NCI-H1694 treated with DMSO at 0.1 percent for 48 hours (cell line): ENCODE measurements at regions not wholly inside any gene's neighbourhood (a gene's known extent, or its start where the extent isn't known, plus 50 kb on each side); places are given as distances from the start of the nearest gene placed in this dataset.

Experiments used
- DNase-seq: peaks from one replicate; lab custom pipeline; 2025; lab: John Stamatoyannopoulos, UW

- DNase-seq, result no peak
Measured at GRCh38 chr13:106433066-106433465, 102.4 kb downstream of the EFNB2 start.

- DNase-seq, result no peak
Measured at GRCh38 chr13:106432636-106433035, 102.8 kb downstream of the EFNB2 start.

- DNase-seq, result no peak
Measured at GRCh38 chr13:106426909-106427308, 108.6 kb downstream of the EFNB2 start.

GRCh38 chr13:106425661-106426060 lies 109.8 kb downstream of the EFNB2 start:
- no peak for DNase-seq

- DNase-seq, result no peak
Measured at GRCh38 chr13:106424805-106425204, 110.7 kb downstream of the EFNB2 start.

GRCh38 chr13:106423530-106423929 lies 111.9 kb downstream of the EFNB2 start:
- DNase-seq, result no peak

GRCh38 chr13:106418556-106418955 lies 116.9 kb downstream of the EFNB2 start:
- DNase-seq, result no peak

- DNase-seq, result no peak
Measured at GRCh38 chr13:106417467-106418110, 117.9 kb downstream of the EFNB2 start.

- DNase-seq, result no peak
Measured at GRCh38 chr13:106416645-106417044, 118.8 kb downstream of the EFNB2 start.

GRCh38 chr13:106415971-106416370 lies 119.5 kb downstream of the EFNB2 start:
- no peak for DNase-seq

- no peak for DNase-seq
Measured at GRCh38 chr13:106415442-106415841, 120.0 kb downstream of the EFNB2 start.

- DNase-seq, result no peak
Measured at GRCh38 chr13:106407338-106407737, 128.1 kb downstream of the EFNB2 start.

- no peak for DNase-seq
Measured at GRCh38 chr13:106405731-106406130, 129.7 kb downstream of the EFNB2 start.

GRCh38 chr13:106403280-106403679 lies 132.2 kb downstream of the EFNB2 start:
- no peak for DNase-seq

GRCh38 chr13:106402866-106403265 lies 132.6 kb downstream of the EFNB2 start:
- DNase-seq, result no peak

GRCh38 chr13:106401081-106401480 lies 134.4 kb downstream of the EFNB2 start:
- no peak for DNase-seq

- no peak for DNase-seq
Measured at GRCh38 chr13:106400289-106400688, 135.2 kb downstream of the EFNB2 start.

GRCh38 chr13:106398289-106398688 lies 137.2 kb downstream of the EFNB2 start:
- DNase-seq, result no peak

GRCh38 chr13:106393776-106394175 lies 141.7 kb downstream of the EFNB2 start:
- no peak for DNase-seq

GRCh38 chr13:106391681-106392080 lies 143.8 kb downstream of the EFNB2 start:
- DNase-seq, result no peak

GRCh38 chr13:106391271-106391670 lies 144.2 kb downstream of the EFNB2 start:
- DNase-seq, result no peak

- no peak for DNase-seq
Measured at GRCh38 chr13:106390367-106390766, 145.1 kb downstream of the EFNB2 start.

- no peak for DNase-seq
Measured at GRCh38 chr13:106385654-106386053, 149.8 kb downstream of the EFNB2 start.

GRCh38 chr13:106384516-106384915 lies 150.9 kb downstream of the EFNB2 start:
- DNase-seq, result no peak
